AML-193 (cell line): ENCODE measurements at regions not wholly inside any gene's neighbourhood (a gene's known extent, or its start where the extent isn't known, plus 50 kb on each side); places are given as distances from the start of the nearest gene placed in this dataset.
"Not testable (repeated sequence)": the region's sequence is repeated elsewhere in the genome, so short reads cannot be mapped to it uniquely, and the experiment has no call there.

Source experiments
- DNase-seq, 2 experiments: peaks; one replicate each; lab custom pipeline; 2025; lab: John Stamatoyannopoulos, UW

DNA sequence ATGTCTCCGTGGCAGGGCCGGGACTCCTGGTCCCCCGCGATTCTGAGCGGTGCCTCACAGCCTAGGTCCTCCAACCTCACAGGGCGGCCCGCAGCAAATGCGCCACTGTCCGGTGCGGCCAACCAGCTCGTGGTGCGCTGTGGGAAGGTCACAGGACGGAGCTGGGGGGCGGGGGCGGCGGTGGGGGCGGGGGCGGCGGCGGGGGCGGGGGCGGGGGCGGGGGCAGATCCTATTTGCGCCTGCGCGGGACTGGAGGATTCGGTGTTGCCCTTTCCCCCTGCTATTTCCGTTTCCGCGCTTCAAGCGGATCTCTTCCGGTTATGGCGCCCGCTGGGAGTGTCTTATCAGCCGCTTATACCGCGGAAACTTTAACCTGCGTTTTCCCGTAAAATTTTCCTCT is 106.7 kb upstream of the SNRPN start:
- no peak for DNase-seq

DNA sequence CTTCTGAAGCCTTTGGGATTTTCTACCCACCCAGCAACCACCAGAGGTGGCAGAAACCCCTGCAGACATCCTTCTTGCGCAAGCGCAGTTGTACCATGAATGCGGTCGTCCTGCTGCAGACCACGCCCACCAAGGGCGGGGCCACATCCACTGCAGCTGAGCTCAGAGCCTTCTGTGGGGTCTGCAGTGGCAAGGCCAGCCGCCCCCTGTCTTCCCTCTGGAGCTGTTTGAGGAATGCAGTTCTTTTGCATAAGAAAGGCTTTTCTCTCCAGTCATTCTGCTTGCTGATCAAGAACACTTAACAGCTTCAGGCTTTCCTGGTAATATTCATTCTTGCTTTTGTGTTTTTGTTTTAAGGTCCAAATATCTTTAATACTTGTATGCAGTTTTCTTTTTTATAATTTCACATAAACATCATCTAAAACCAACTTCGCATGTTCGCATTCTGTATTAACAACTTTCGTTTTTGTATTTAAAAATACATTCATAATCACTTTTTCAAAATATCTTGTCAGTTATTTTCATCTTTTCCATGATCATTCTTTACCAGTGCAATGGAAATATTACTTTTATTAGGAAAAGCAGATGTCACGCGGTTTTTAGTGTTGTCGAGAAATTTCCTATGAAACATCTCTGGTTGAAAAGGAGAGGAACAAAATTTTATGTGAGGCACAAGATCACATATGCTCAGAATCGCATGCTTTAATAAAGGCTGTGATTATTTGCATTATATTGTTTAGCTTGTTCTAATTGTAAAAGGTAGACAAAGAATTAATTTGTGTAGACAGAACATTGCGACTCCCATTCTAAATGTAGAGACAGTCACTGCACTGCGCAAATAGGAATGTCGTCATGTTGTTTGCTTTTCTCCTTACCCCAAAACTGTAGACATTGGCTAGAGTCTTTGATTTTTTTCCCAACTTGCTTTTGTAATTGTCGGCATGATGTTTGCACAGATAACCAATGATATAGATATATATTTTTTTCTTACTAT is 98.1 kb upstream of the SNRPN start:
- no peak for DNase-seq

DNA sequence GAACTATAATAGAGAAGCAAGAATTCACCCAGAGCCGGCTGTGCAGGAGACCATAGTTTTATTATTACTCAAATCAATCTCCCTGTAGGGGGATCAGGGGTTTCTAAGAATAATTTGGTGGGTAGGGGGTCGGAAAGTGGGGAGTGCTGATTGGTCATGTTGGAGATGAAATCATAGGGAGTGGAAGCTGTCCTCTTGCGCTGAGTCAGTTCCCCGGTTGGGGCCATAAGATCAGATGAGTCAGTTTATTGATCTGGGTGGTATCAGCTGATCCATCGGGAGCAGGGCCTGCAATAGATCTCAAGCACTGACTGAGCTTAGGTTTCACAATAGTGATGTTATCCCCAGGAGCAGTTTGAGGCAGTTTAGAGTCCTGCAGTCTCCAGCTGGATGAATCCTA is 97.0 kb upstream of the SNRPN start:
- no peak for DNase-seq

DNA sequence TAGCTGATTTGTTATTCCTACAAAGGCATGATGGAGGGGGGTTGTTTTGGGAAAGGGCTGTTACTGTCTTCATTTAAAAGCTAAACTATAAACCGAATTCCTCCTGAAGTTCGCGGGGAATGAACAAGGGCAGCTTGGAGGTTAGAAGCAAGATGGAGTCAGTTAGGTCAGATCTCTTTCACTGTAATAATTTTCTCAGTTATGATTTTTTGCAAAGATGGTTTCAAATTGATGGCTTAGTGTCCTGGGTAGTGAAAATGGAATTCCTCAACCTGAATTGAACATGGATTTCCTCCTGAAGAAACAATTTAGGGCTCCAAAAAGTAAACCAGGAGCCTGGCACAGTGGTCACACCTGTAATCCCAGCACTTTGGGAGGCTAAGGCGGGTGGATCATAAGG is 96.6 kb upstream of the SNRPN start:
- DNase-seq, result not testable (repeated sequence)

DNA sequence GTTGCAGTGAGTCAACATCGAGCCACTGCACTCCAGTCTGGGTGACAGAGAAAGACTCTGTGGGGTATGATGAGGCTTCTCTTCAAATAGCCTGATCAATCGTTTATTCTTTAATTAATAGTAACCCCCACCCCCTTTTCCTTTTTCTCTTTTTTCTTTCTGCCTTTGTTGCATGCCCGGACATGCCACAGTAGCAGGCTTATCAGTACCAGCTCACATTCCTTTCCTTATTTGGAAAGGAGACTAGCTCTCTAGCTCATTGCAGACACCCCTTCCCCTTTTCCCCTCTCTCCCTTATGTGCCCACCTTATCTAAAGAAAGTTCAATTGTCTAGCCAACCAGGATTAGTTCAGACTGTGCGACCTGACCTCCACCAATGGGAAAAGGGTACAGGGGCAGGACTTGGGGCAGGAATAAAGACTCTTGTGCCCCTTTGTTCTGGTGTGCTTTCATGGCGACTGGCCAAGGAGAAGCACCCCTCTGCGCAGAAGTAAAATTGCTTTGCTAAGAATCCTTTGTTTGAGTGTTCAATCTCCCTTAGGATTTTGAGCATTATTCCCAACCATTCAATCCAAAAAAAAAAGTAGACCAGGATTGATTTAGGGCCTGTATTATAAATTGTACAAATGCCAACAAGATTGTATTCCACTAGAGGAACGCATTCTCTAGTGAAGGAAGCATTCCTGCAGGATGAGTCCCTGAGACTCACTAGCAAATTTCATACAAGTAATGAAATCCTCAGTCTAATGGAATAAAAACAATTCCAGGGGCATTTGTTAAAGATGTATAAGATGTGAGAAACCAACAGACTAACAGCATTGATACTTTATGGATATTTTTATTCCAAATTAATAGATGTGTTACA is 95.8 kb upstream of the SNRPN start:
- no peak for DNase-seq

DNA sequence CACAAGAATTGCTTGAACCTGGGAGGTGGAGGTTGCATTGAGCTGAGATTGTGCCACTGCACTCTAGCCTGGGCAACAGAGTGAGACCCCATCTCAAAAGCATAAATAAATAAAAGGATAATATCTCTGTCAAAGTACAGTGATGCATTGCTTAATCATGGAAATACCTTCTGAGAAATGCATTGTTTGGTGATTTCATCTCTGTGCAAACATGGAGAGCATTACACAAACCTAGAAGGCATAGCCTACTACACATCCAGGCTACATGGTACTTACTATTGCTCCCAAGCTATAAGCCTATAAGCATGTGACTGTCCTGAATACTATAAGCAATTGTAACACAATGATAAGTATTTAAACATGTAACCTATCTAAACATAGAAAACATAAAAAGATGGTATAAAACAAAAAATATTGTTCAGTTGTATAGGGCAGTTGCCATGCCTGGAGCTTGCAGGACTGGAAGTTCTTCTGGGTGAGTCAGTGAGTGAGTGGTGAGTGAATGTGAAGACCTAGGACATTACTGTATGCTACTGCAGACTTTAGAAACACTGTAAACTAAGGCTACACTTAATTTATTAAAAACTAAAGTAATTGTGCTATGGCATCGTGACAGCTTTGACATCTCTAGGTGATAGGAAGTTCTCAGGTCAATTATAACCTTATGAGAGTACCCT is 93.6 kb upstream of the SNRPN start:
- no peak for DNase-seq

DNA sequence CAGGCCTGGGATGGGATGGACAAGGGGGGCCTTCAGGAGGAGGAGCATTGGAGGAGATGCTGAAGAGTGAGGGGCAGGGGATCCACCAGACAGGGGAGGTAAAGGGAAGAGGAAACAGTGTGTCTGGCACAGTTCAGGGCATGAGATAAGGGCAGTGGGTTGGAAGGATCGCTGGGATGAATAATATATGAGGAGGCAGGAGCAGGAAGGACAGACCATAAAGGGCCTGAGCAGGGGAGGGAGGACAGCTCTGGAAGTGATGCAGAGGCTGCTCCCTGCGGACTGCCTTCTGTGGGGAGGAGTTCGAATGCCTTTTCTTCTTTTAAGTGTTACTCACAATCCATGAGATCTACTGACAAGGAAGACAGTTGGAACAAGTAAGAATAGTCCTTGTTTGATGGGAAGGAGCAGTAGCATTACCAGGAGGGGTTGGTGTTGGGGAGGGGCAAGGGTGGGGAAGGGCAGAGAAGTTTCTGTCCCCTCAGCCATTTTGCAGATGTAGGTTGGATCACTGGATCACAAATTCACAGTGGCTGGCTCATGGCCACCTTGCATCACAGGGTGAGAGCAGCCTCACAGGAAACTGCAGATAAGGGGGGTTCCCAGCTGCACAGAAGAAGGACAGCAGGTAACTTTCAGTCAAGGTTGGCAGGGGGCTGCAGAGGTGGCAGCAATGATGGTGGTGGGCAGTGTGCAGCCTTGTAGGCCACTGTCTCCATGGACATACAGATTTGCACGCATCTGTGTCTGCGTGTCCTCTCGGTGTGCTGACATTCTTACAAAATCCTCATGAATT is 91.9 kb upstream of the SNRPN start:
- no peak for DNase-seq

DNA sequence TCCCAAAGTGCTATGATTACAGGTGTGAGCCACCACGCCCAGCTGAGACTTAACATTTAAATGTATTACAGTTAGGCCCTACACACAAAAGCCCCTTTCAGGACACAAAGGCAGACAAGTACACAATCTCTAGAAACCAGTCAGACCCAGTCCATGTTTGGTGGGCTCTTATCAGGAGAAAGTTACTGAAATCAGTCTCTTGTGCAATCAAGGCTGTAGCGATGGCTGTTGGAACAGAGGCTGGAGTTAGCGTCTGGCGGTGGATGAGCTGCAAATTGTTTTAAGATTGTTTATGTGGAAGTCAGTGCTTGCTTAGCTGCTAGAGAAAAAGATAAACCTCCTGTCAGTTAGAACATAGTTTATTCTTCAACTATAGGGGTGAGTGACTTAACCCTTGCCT is 89.5 kb upstream of the SNRPN start:
- no peak for DNase-seq

DNA sequence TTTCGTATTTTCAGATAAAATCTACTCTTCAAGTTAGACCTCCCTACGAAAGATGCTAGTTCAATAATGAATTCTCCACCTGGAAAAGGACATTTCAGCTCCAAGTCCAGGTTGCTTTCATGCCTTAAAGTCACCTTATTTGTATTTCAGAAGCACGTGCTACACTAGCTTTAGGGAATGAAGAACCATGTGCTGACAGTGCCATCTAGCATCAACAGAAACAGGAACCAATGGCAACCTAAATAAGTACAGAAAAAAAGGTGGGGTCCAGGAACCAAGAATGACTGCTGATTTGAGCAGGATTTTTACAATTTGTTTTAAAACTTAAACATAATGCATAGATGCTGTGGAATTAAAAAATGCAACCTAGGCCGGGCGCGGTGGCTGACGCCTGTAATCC is 77.6 kb upstream of the SNRPN start:
- no peak for DNase-seq

DNA sequence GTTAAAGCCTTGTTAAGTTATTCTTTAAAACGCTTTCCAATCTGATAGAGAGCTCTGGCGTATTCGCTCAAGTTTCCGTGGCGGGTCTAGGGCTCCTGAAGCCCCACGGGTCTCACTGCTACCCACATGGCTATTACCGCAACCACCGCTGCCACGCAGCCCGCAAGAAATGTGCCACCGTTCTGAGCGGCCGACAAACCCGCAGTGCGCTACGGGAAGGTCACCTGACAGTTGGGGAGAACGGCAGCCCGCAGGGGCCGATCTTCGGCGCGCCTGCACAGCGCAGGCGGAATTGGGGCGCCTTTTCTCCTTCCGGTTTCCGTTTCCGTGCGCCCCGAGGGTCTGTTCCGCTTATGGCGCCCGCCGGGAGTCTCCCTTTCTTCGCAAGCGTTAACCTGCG is 76.6 kb upstream of the SNRPN start:
- DNase-seq, result no peak

DNA sequence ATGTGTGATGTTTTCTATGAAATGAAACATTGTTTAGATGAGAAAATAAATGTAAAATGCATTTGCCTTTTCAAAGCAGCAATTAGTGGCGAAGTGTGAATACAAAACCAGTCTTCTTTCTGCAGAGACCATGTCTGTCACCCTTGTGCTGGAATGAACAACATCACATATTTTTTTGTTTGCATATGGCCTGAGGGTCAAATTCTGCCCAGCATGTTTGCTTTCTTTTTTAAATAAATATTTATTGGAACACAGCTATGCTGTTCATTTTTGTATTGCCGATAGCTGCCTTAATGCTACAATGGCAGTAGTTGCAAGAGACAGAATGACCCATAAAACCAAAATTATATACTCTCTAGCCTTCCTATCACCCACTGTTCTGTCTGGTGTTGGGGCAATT is 75.3 kb upstream of the SNRPN start:
- DNase-seq, result no peak

DNA sequence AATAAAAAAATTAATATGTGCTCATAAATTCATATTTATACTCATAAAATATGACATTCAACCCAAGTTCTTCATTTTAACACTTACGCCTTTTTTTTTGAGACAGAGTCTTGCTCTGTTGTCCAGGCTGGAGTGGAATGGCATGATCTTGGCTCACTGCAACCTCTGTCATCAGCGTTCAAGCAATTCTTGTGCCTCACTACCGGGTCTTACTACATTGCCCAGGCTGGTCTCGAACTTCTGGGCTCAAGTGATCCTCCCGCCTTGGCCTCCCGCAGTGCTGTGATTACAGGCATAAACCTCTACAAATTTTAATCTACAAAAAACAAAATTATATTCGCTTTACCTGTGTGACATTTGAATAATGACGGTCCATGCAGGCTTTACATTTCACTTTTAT is 74.1 kb upstream of the SNRPN start:
- DNase-seq, result no peak

DNA sequence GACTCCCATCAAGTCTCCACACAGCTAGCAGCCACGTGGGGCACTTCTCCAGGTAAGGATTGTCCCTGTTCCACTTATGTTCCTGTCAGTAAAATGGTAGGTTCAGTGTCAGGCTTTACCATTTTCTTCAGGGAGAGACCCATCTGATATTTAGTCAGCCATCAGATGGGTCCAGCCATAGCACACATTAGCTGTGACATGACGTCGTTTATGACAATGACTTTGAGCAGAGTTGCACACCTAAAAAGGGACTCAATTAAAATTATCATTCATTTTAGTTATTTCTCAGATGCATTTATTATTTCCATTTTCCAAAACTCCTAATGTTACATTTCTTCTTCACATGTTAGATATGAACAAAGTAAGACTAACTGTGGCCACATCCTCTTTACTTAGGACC is 68.2 kb upstream of the SNRPN start:
- no peak for DNase-seq

DNA sequence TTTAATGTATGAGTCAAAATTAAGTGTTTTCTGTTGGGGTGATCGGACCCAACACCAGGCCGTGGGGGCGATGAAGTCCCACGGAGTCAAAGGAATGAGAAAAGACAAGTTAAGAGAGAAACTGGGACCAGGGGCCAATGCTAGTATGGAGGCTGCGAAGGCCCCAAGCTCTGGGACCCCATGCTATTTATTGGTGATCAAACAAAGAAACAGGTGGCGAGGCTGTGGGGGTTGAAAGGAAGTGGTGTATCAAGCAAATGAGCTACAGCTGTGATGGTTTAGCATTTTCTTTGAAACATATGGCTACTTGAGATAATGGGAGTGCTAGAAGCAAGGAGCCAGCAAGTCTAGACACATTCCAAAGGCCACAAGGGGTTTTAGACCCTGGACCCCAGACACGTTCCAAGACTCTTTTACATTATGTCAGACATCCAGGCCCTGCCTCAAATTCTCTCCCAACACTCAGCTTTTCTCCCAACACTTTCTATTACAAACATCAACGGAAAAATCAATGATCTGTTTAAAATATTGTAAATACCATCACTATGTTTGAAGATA is 56.0 kb upstream of the SNRPN start:
- DNase-seq, result no peak

DNA sequence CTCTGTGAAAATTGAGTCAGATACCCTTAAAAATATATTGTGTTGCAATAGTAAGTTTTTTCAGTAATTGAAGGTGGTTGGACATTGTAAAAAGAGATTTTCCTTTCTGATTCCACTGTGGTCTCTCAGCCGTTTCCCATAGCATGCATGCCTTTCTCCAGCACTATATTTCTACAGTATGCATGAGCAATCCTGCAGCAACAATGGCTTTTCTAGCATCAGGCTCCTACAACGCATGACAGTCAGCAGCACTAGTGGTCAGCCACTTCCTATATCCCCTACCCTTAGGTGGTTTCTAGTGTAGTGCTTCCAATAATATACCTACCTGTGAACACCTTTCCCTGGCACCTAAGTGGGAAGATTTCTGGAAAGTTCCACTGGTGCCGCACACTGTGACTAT is 55.4 kb upstream of the SNRPN start:
- no peak for DNase-seq

DNA sequence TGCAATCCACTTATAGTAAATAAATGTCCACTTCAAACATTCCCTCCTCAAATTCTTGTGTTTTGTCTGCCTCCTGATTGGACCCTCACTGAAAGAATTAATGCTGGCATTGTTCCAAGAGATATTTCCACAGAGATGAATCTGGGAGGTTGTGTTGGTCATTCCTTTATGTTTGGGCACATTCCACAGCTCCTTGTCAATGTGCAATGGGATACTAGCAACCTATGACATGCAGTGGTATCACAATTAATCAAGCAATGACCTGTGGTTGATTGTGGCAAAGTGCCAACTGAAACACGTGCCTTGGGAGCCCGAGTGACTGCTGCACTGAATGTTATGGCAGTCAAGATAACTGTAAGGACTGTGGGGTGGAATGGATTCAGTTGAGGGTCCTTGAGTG is 55.0 kb upstream of the SNRPN start:
- no peak for DNase-seq

DNA sequence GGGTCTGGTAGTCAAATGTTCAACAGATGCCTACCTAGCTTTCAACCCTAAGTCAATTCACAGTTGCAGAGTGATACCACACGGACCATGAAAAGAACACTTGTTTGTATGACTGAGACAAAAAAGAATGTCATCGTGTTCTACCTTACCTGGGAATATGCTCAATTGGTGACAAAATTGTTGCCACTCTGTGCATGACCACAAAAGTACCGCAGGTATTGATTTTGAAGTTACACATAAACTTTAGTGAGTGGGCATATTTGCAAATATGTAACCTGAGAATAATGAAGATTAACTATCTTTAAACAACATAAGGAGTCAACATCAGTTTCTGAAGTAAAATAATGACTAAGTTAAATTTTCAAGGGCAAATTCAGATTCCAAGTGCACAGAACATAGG is 53.4 kb upstream of the SNRPN start:
- no peak for DNase-seq
